HG03457 (cell line): ENCODE measurements at regions not wholly inside any gene's neighbourhood (a gene's known extent, or its start where the extent isn't known, plus 50 kb on each side); places are given as distances from the start of the nearest gene placed in this dataset.
"Not testable (repeated sequence)": the region's sequence is repeated elsewhere in the genome, so short reads cannot be mapped to it uniquely, and the experiment has no call there.

Experiments
- ATAC-seq: cut with Tn5 transposase; IDR thresholded peaks from one replicate; pipeline ENCODE4 v1.9.1; 2021; ENCODE audit warnings: moderate number of reproducible peaks; ENCODE audit not compliant: unreplicated experiment

DNA sequence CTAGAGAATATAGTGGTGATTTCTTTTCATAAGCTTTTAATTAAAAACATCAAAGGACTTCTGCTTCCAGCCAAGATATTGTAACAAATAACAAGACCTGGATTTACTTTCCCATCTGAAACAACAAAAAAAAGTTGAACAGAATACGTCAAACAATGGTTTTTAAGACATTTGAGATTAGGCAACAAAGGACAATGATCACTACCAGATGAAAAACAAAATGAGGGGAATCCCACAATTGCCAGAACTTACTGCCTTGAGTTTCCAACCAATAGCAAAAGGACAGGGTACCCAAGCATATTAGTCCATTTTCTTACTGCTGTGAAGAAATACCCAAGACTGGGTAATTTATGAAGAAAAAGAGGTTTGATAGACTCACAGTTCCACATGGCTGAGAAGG is 341.4 kb upstream of the INTU start:
- ATAC-seq: no peak

DNA sequence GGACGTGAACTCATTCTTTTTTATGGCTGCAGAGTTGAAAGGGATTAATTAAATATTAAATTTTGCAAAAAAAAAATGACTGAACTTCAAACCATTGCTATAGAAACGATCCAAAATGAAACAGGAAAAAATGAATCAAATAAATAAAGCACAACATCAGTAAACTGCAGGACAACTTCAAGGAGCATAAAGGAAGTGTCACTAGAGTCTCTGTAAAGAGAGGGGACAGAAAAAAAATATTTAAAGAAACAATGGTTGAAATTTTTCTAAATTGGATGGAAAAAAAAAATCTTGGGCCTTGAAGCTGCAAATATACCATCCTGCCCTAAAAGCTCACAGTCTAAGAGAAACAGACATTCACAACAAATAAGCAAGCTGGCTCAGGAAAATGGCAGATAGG is 339.3 kb upstream of the INTU start:
- ATAC-seq: no peak

DNA sequence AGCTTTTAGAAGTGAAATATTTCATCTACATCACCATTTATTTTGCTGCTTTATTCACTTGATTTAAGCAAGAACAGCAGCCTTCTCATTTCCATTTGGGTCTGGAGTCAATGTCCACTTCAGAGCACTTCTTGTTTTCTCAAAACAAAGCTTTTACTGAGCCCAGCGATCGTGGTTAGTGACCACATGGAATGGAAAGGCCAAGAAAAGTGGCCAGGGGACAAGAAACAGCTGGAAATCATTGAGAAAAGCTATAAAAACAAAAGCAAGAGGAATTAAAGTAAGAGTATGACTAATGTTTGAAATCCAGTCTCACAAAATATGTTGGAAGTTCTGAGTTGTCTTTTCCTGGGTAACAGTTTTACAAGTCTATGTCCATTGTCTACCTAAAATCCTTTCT is 328.4 kb upstream of the INTU start:
- no peak for ATAC-seq

DNA sequence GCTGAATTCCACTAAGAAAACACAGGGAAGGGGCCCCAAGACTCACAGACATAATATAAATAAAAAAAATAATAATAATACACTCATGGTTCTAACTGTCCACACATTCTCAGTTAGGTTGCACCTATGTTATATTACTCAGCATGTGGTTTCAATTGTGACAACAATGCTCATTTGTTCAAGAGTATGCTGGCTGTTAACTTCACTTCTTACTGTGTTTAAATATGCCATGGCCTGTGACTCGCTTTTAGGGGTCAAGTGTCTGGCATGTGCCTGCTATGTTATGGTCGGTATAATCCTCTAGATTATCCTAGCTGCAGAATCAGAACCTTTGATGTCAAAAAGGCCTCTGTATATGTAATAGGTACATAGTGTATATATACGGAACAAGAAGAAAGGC is 324.8 kb upstream of the INTU start:
- ATAC-seq: no peak

DNA sequence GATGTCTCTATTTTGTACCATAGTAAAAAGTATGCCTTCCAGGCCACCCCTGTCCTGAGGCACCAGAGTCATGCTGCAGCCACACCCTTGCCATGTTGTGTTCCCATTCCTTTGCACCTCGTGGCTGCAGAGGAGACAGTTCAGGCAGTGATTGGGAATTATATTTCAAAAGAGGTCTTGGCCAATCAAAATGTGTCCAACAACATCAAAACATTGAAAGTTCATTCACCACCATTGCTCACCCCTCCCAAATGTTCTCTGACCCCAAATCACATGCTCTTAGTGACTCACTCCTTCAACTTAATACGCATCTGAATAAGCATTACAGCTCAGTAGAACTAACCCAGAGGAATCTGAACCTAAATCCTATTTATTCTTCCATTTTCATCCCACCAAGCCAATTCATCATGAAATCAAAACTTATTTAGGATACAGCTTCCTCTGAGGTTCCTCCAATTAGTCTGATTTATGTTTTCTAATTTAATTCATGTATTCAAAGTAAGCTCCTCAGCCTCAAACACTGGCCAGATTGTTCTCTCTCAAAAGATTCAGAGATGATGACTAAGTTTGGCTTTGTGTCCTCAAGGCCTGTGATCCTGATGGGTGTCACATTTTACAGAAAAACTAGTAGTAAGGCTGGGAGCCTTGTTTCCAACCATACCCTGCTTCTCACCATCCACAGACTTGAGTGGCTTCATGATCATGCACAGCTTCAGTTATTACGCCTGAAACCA is 323.2 kb upstream of the INTU start:
- no peak for ATAC-seq

DNA sequence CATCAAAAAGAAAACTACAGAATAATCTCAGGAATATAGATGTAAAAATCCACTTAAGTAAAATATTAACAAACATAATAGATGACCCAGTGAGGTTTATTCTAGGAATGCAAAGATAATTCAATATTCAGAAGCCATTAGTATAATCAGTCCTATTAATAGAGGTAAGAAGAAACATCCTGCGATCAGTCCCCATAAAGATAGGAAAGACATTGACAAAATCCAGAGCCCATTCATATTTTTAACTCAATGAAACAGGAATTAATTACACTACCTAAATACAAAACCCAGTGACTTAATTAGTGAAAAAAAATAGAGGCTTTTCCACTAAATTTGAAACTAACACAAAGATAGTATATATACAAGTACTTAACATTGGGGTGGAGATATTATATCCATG is 321.4 kb upstream of the INTU start:
- no peak for ATAC-seq

DNA sequence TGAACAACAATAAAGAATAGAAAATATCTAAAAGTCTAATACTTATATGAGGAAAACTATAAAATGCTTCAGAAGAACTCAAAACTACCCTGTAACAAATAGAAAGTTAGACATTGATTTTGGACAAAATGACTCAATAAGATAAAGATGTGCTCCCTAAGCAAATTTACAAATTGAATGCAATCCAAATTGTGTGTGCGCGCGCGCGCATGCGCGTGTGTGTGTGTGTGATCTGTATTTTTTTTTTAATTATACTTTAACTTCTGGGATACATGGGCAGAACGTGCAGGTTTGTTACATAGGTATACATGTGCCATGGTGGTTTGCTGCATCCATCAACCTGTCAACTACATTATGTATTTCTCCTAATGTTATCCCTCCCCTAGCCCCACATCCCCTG is 320.8 kb upstream of the INTU start:
- ATAC-seq: no peak

DNA sequence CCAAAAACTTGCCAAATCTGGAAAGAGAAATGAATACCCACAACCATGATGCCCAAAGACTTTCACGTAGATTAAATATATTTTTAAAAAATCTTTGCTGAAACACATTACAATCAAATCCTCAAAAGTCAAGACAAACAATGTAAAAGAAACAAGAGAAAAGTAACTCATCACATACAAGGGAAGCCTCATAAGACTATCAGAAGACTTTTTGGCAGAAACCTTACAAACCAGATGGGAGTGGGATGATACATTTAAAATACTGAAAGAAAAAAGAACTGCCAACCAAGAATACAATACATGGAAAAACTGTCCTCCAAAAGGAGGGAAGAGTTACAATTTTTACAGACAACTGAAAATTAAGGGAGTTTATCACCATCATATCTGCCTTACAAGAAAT is 319.0 kb upstream of the INTU start:
- ATAC-seq: no peak

DNA sequence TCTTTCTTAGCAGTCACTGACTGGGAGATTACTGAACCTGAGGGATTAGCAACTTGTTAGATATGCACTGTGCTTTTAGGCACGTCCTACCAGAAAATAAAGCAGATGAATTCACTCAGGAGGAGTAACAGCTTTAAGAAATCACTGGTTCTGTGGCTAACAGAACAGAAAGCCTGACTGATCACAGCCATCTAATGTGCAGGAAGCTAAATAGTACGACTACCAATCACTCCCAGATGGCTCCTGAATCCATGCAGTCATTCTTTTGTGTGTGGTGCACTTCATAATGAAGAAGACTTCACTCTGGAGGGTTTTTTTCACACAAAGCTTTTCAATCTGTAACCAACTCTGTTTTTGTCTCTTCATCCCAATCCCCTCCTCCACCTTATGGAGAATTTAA is 305.3 kb upstream of the INTU start:
- ATAC-seq: no peak

DNA sequence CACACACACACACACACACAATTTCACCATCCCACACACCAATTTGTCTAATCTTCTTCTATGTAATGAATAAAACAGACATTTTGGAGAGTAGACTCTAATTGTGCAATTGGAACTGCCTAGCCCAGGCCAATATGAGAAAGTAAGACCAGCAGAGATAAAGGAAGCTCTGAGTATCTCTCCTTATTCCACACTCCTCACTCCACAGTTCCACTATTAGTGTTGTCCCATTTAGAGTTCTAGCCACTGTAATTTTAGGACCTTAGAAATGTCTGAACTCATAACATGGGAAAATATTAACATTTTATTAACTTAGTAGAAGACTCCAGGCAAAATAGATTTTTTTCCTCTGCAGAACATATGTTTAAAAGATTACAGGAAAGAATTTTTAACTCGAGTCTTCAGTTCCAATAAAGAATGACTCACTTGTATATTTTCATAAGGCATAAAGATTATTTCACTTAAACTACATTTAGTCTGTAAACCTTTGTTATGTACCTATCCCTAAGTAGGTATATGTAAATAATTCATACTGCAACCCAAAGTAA is 297.6 kb upstream of the INTU start:
- ATAC-seq: no peak

DNA sequence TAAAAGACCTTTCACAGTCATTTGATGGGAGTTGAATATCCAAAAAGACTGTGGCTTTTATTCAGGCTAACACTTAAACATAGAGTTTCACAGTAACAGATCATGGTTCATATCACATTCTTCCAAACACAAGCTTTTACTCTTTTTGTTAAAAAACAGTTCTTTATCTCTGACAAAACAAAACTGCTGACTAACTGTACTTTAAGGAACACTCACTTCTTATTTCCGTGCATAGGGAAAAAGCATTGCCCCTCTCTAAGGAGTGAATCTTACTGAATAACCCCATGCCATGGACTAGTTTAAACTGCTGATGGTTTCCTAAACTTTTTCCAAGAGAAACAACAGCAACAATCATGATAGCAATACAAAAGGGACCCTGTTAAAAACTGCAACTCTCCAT is 297.0 kb upstream of the INTU start:
- no peak for ATAC-seq

DNA sequence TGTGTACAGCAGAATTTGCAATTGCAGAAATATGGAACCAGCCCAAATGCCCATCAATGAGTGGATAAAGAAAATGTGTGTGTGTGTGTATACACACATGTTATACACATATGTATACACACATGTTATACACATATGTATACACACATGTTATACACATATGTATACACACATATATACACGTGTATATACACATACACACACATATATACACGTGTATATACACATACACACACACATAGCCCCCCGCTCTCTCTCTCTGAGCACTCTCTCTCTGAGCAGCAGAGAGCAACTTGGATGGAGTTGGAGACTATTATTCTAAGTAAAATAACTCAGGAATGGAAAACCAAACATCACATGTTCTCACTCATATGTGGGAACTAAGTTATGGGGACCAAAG is 289.6 kb upstream of the INTU start:
- ATAC-seq: not testable (repeated sequence)

DNA sequence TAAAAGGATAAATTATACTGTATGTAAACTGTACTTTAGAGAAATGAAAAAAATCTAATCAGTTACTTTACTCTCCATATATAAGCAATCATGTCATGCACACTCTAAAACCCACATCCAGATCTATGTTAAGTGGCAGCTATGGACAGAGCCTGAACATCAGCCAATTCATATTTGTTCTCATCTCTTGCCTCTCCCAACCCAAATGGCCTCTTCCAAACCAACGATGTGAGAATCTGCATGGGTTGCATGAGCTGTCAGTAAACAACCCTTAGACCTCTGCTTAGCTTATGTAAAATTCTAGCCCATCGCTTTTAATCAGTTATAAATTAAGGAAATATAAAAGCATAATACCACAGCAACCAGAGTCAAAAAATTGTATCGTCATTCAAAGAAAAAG is 288.7 kb upstream of the INTU start:
- no peak for ATAC-seq

DNA sequence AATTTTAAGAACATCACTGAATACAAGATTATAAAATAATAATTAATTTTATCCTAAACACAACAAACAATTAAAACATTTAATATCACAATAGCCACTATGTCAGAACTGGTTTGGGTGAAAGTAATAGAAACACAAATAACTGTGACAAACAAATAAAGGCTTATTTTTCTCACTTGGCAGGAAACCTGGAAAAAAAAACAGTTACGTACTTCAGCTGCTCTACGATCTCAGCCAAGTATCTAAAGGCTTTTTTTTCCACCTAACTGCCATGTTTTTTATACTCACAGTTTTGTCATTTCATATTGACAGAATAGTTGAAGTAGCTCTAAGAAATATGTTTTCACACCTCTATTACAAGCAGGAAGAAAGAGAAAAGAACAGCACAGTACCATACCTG is 284.8 kb upstream of the INTU start:
- ATAC-seq: no peak

DNA sequence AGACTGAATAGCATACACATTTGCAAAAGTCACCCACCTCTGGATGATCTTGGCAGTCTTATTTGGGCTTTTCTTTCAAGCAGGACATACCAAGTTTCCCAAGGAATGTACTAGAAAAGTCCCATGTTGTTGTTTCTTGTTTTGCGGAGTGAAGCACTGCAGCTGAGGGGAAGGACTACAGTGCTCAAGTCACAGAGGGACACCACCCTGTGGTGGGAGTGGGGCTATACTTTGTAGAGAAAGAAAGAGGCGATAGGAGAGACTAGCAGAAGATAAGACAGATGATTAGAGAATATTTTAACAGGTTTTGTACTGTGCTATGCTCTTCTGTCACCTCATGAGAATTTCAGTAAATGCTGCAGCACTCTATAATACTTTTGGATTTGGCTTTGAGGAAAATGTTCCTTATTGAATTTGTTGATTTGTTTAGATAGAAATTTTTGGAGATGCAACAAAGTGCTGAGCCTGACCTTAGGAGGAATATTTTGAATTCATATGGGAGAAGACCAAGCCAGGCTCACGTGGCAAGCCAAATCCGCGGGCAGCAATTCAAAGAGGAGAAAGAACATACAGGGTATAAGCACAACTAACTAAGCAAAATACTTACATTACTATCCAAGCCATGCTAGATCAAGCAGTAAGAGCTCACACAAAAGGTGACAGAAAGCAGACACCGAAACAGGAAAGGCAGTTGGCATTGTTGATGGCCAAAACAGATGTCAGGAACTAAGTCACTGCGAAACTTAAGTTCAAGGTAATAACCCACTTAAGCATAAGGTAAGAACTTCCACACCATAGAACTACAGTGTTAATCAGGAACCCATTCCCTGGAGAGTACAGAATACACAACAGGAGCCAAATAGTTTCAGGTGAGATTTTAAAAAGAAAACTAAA is 280.3 kb upstream of the INTU start:
- ATAC-seq: no peak

DNA sequence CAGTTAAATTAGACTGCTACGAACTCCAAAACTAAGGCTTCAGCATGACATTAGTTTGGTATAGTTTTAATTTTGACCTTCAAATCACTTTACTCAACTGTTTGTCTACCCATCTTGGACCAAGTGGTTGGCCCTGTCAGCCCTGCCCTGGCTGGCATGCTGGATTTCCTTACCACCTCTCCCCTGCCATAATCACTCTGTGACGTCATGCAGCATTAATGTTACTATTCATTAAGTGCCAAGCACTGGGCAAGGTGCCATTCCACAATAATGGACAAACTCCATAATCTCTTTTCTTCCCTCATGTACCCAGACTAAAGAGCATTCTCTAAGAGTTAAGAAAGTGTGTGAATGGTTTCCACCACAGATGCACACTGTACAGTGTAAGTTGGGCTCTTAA is 277.0 kb upstream of the INTU start:
- ATAC-seq: no peak

DNA sequence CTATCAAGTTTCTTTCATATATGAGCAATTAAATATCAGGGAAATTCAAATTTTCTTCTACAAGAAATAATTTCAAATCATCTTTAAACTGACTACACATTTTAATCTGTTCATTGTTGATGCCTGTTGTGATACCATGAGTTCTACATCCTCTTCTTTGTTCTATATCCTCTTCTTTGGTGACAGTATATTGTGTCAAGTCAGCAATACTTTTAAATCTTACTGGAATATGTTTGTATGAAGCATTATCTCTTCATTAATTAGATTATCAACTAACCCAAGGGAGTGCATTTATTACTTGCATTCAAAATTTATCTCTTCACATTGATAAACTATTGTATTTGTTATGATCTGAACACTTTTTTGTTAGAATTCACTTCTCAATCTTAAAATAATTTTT is 275.0 kb upstream of the INTU start:
- no peak for ATAC-seq

DNA sequence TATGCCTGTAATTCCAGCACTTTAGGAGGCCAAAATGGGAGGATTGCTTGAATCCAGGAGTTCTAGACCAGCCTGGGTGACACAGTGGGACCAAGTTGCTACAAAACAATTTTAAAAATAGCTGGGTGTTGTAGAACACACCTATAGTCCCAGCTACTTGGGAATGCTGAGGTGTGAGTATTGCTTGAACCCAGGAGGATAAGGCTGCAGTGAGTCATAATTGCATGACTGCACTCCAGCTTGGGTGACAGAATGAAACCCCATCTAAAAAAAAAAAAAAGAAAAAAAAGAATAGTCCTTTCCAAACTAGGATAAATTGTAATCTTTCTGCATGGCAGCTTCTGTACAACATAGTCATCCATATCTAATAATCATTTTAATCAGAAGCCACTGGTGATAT is 270.1 kb upstream of the INTU start:
- ATAC-seq: no peak

DNA sequence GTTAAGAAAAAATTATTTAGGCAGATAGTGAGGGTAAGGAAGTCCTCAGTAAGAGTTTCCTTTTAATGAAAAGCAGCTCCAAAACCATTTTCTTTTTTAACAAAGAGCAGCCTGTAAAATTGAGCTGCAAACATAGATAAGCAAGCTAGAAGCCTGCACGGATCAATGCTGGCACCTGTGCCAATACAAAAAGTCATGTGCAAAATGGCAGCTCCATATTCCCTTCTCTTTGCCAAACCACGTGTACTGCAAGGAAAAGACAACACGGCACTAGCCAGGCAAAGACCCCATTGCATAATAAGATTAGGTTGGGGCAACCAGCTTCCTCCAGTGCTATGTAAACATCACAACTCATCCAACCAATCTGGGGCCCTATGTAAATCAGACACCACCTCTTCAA is 268.4 kb upstream of the INTU start:
- no peak for ATAC-seq

DNA sequence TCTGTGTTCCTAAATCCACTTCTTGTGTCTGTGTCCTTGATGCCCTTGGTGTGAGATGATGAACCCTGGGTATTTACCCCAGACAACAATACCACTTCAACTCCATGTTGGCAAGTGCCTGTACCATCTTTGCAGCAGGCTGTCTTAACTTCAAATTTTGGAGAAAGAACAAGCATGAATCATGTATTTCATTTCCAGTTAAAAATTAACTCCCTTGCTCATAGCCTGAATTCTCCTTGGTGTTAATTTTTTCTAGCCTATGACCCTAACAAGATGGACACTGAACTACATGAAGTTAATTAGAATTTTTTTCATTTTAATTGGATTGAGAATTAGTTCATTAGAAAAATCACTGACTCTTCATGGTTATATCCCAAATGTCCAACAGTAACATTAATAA is 267.8 kb upstream of the INTU start:
- ATAC-seq: no peak

DNA sequence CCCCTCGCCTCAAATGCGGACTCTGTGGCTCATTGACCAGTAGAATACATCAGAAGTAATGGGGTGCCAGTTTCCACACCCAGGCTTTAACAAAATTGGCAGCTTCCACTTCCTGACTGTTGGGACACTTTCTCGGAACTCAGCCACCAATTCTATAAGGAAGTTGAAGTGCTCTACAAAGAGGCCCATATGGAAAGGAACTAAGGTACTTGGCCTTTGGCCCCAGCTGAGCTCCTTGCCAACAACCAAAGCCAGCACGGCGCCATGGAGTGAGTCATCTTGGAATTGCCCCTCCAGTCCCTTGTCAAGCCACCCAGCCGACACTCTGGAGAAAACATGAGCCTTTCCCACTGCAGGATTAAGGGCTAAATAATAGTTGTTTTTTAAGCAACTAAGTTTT is 262.2 kb upstream of the INTU start:
- no peak for ATAC-seq

DNA sequence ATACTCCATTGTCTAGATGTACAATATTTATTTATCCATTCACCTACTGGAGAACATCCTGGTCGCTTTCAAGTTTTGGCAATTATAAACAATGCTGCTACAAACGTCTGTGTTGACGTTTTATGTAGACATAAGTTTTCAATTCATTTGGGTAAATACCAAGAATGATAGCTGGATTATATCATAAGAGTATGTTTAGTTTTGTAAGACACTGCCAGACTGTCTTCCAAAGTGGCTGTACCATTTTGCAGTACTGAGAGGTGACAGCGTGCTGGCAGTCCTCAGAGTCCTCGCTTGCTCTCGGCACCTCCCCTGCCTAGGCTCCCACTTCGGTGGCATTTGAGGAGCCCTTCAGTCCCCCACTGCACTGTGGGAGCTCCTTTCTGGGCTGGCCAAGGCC is 253.3 kb upstream of the INTU start:
- no peak for ATAC-seq
